Lung (tissue), 11 donors: ENCODE measurements at regions not wholly inside any gene's neighbourhood (a gene's known extent, or its start where the extent isn't known, plus 50 kb on each side); places are given as distances from the start of the nearest gene placed in this dataset.
A peak's percentile ranks its signal among the peaks of the same experiment; 100 is the strongest.

ENCODE experiments used
- ATAC-seq: fragments of 200-7000 bp; cut with Tn5 transposase; one replicate; pipeline ENCODE4 v1.9.1; 2020; ENCODE audit warnings: moderate number of reproducible peaks; ENCODE audit not compliant: insufficient read depth, low FRiP score
- DNase-seq, 3 donors: peaks; one replicate each; pipeline ENCODE4 v3.0.0-alpha.2; 2013 to 2017
- H3K27ac ChIP-seq, 2 donors: one replicate each; pipeline ENCODE4 v1.5.1; 2013; ENCODE audit warnings: mild to moderate bottlenecking in 2 of 2, moderate library complexity in 2 of 2, control low read depth in 1 of 2, inconsistent platforms in 1 of 2, low read depth in 1 of 2, low read length in 1 of 2
- H3K27me3 ChIP-seq, 3 donors: one replicate each; pipeline ENCODE4 v1.5.1; 2013; ENCODE audit warnings: low read length in 2 of 3; ENCODE audit not compliant: control insufficient read depth in 3 of 3, insufficient read depth in 3 of 3
- H3K36me3 ChIP-seq, 4 donors: one replicate each; pipeline ENCODE4 v1.5.1; 2013; ENCODE audit warnings: low read length in 4 of 4, mild to moderate bottlenecking in 1 of 4, moderate library complexity in 1 of 4; ENCODE audit not compliant: control insufficient read depth in 4 of 4, insufficient read depth in 4 of 4
- H3K4me1 ChIP-seq, 5 donors: one replicate each; pipeline ENCODE4 v1.5.1; 2013; ENCODE audit warnings: low read length in 5 of 5, mild to moderate bottlenecking in 2 of 5, moderate library complexity in 1 of 5; ENCODE audit not compliant: control insufficient read depth in 5 of 5, insufficient read depth in 5 of 5
- H3K4me3 ChIP-seq: one replicate; pipeline ENCODE4 v1.5.1; 2013; ENCODE audit warnings: mild to moderate bottlenecking, control low read depth, moderate library complexity
- H3K9ac ChIP-seq, 2 donors: one replicate each; pipeline ENCODE4 v1.5.1; 2013; ENCODE audit warnings: low read length in 2 of 2, control low read depth in 1 of 2; ENCODE audit not compliant: insufficient read depth in 1 of 2
- H3K9me3 ChIP-seq, 4 donors: one replicate each; pipeline ENCODE4 v1.5.1; 2013; ENCODE audit warnings: low read length in 3 of 4, mild to moderate bottlenecking in 1 of 4, moderate library complexity in 1 of 4; ENCODE audit not compliant: control insufficient read depth in 4 of 4, insufficient read depth in 3 of 4
- CTCF ChIP-seq: IDR thresholded peaks from 2 replicates; pipeline ENCODE4 v1.5.1; 2012; ENCODE audit warnings: mild to moderate bottlenecking; ENCODE audit errors: control extremely low read depth, extremely low read depth
- WGBS, 2 donors: extraction: QIAGEN DNeasy Blood & Tissue Kit; methylation state at CpG; one replicate each; pipeline ENCODE4 v1.1.7; 2013; 5-methylcytosine and 5-hydroxymethylcytosine counted together
- donor health status: control.
- donor health status: control.
- donor health status: Bipolar disorder and iron deficiency.
- donor health status: healthy.
- donor health status: DM: yes; HTN: yes; CAD: no.

- TF ChIP-seq CTCF, result no peak
- no peak overlapping the region for H3K27ac ChIP-seq
- H3K27me3 ChIP-seq, result no peaks in the 10 kb centered on the region
- WGBS, 2 donors, result 65 to 73% methylated on average over 15 of the region's 15 CpGs
- no peak overlapping the region for H3K9ac ChIP-seq
- no peaks in the 10 kb centered on the region for H3K9me3 ChIP-seq
- DNase-seq (peak in 1 of 3 donors; percentile 38), ATAC-seq (peak; percentile 84)
- H3K4me1 ChIP-seq, result no peaks in the 10 kb centered on the region
- H3K4me3 ChIP-seq, result no peak overlapping the region
- no peaks in the 10 kb centered on the region for H3K36me3 ChIP-seq
Measured at GRCh38 chr2:20509770-20510490, 63.1 kb downstream of the RHOB start.

GRCh38 chr2:20511130-20511529 is 64.3 kb downstream of the RHOB start:
- ATAC-seq, result no peak
- Histone ChIP-seq H3K9ac (no peak overlapping the region), H3K27ac (no peak overlapping the region), H3K4me1 (peaks cover 0 to 3% (median 0%) of the 10 kb centered on the region in 5 donors), H3K27me3 (no peaks in the 10 kb centered on the region), H3K9me3 (no peaks in the 10 kb centered on the region), H3K36me3 (no peaks in the 10 kb centered on the region), H3K4me3 (no peak overlapping the region)
- DNase-seq, result no peak
- 95 to 97% methylated on average over 5 of the region's 5 CpGs for WGBS, 2 donors
- no peak for TF ChIP-seq CTCF

GRCh38 chr2:20512061-20512605 is 65.3 kb downstream of the RHOB start:
- no peak overlapping the region for H3K4me3 ChIP-seq
- H3K9ac ChIP-seq, result no peak overlapping the region
- H3K27ac ChIP-seq, result no peak overlapping the region
- DNase-seq (no peak), ATAC-seq (no peak)
- WGBS, 2 donors, result 96 to 97% methylated on average over 11 of the region's 11 CpGs
- no peaks in the 10 kb centered on the region for H3K27me3 ChIP-seq
- TF ChIP-seq CTCF, result no peak
- H3K4me1 ChIP-seq, result peaks cover 0 to 6% (median 0%) of the 10 kb centered on the region in 5 donors
- H3K36me3 ChIP-seq, result no peaks in the 10 kb centered on the region
- no peaks in the 10 kb centered on the region for H3K9me3 ChIP-seq
